T-helper 2 cell (primary cell): ENCODE measurements at regions not wholly inside any gene's neighbourhood (a gene's known extent, or its start where the extent isn't known, plus 50 kb on each side); places are given as distances from the start of the nearest gene placed in this dataset.

Source experiments
- DNase-seq, 5 experiments: peaks; one replicate each; pipeline versions ENCODE4 v3.0.0 to v3.0.0-alpha.2; 2012 to 2022

- no peak for DNase-seq
Observed at GRCh38 chr4:11182586-11183355, 245.9 kb downstream of the HS3ST1 start.

GRCh38 chr4:11182031-11182430, 246.7 kb downstream of the HS3ST1 start:
- no peak for DNase-seq

DNA sequence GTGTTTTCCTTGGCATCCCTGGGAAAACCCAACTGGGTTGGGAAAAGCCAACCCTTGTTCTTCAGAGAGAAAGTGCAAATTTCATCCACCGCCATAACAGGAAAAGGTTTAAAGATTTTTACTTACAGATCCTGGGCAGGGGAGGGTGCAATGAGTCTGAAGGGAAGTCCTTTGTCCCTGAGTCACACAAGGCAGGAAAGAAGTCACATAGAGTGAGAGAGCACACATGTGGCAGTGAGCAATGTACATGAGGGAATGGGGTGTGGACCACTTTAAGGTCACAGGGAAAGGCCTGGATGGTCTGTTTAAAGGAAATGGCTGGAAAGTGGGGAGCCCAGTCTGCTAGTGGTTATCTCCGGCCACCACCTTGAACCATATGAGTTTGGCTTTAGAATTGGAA, 248.9 kb downstream of the HS3ST1 start:
- no peak for DNase-seq

- DNase-seq: no peak
Observed at GRCh38 chr4:11178433-11178832, 250.3 kb downstream of the HS3ST1 start.

DNA sequence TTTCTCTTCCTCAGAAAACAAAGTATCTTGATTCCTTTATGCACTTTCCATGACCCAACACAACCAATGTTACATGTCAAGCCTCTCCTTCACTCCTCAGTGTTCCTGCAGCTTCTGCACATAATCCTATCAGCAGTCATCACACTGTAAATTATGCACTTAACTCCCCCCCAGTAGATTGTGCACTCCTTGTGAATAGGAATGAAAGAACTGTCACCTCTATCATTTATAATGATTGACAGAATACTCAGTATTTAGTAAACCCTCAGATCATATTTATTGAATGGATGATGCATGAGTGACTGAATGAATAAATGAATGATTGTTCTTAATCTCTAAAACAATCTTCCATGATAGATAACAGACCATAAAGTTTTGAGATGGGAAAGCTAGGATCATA, 253.3 kb downstream of the HS3ST1 start:
- no peak for DNase-seq

DNA sequence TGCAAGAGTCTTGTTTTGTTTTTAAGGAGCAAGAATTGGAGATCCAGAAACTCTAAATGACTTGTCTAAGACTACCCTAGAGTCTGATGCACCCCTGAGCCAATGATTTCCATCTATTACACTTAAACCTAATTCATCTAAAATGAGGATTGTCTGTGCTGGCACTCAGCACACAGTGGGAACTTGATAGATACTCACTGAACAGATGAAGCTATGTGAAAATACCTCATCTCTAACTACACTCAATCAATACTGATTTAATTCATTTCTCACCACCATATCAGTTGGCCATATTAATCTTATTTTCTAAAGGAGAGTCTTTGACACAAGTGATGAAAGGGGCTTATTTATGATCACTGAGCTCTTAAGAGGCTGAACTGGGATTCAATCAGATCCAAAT, 262.1 kb downstream of the HS3ST1 start:
- no peak for DNase-seq

DNA sequence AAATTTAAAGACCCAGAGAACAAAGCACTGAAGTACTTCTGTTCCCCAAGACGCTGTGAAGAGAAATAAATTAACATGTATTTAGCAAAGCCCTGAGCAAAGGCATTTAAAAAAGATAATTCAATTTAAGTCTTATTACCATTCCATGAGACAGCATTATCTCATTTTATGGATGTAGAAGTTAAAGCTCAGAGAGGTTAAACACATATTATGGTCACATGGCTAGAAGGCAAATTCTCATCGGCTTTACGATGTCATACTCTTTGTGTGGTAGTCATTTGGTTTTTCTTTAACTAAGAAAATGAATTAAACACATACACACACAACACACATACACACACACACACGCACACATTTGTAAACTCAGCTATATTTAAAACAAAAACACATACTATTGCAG, 262.7 kb downstream of the HS3ST1 start:
- DNase-seq: no peak

DNA sequence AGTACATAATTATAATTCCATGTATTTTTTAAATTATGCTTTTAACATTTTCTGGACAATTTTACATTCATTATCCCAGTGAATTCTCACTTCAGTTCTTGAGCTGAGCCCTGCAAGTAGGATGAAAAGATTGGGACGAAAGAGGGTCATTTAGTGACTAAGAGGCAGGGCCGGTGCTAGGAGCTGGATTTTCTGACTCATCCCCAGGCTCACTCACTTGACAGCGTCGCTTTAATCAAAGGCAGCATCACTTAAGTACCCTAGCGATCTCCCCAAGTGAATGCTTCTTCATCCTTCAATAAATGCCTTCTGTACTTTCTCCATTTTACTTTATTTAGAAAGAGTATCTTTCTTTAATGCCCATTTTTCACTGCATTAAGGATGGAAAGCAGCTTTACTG, 263.6 kb downstream of the HS3ST1 start:
- no peak for DNase-seq

- DNase-seq: no peak
Observed at GRCh38 chr4:11160288-11160687, 268.4 kb downstream of the HS3ST1 start.

DNA sequence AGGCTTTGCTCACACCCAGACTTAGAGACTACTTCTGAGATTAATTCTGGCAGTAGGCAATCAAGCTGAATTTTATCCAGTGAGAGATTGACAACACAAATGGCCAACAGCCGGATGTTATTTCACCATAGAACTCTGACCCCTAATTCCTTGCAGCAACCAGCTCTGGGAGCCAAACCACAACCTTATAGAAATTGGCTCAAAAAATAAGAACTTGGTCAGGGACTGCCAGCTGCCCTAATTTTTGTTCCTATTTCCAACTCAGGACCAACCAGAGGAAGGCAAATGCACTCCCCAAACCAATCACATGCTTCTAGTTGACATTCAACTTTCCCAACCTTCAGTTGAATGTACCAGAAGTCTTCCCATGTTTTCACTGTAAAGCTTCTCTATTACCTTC, 269.7 kb downstream of the HS3ST1 start:
- DNase-seq: no peak

DNA sequence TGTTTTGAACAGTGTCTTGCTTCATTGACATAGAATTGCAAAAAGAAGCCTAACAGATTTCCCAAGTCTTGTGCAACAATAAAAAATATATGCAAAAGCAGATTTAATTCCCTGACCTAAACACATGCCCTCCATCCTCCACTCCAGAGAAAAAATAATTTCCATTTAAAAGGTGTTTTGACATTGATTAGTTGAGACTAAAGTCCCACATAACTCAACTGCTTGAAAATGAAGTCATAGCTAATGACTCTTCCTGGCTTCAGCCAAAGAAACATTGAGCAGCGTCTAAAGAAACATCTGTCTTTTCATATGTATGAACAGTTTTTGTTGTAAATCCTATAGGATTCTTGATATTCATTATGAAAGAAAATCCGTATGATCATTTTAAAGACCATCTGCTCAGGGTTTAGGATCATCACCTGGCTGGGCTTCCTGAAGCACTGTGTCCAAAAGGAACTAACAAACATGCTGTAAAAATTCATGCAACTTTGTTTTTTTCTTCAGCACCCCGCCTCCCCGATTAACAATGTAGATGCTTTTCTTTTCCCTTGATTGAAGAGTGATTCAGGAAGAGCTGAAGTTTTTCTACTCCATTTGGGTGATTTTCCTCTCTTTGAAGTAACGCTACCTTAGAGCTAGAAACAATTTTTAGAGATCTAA, 273.4 kb downstream of the HS3ST1 start:
- DNase-seq: no peak

GRCh38 chr4:11153171-11153750, 275.4 kb downstream of the HS3ST1 start:
- no peak for DNase-seq

- DNase-seq: no peak
Observed at GRCh38 chr4:11152684-11153083, 276.0 kb downstream of the HS3ST1 start.

DNA sequence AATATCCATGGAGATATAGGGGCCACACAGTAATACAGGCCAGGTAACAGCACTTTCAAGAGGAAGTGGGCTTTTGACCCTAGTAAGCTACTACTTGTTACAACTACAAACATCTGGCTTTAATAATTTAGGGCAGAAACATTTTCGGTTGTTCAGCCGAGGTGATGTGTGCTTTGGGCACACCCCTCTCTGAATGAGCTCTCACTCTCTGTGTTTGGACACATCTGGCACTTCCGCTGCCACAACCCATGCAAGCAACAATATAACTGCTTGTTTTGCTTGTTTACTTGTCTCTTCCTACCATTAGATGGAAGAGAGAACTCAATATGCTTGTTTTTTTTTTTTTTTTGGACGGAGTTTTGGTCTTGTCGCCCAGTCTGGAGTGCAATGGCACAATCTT, 277.2 kb downstream of the HS3ST1 start:
- DNase-seq: no peak

- no peak for DNase-seq
Observed at GRCh38 chr4:11149612-11150259, 279.0 kb downstream of the HS3ST1 start.

DNA sequence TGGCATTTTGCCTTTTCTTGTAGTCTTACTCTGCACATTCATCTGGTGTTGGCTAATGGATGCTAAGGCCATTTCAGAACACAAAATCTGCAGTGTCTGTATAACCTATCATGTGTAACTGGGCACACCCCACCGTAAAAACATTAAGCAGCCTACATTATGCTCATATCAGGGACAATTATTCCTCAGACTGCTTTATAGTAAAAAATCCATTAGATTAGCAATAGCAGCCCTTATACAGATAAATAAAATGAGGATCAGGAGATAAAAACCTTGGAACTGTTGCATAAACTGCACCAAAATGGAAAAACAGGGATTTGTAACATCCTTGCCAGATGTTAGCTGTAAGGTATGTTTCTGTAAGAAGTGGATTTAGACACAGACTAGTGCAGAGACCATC, 288.8 kb downstream of the HS3ST1 start:
- no peak for DNase-seq

DNA sequence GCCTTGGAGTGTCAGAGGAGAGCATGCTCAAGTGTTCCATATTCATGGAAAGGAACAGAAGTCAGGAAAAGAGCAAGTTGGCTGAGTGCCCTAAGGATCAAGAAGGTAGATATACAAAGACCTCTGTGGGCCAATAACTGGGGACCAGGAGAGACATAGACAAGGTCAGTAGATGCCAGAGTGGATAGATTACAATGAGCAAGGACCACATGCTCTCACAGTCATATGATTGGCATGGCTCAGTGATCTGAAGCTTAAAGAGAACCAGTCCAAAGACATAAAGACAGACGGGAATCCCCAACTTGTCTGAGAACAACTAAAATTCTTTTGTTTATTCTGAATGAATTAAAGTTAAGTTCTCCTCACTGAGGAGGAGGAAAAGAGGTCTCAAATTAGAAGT, 289.7 kb downstream of the HS3ST1 start:
- no peak for DNase-seq

GRCh38 chr4:11134705-11135104, 294.0 kb downstream of the HS3ST1 start:
- DNase-seq: peak in 1 of 5 experiments; percentile 14

- no peak for DNase-seq
Observed at GRCh38 chr4:11133868-11134267, 294.8 kb downstream of the HS3ST1 start.

DNA sequence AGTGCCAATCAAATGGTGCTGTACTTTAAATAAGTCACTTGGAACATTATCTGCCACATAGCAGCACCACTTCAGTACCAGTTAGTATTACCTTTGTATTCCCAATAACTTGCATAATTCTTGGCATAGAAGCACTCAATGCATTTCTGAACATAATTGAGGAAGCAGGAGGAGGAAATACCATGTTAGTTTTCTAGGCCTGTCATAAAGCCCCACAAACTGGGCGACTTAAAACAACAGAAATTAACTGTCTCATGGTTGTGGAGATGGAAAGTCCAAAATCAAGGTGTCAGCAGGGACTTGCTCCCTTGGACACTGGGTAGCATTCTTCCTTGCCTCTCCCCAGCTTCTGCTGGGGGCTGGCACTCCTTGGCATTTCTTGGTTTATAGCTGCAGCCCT, 296.2 kb downstream of the HS3ST1 start:
- DNase-seq: no peak

GRCh38 chr4:11131491-11131890, 297.2 kb downstream of the HS3ST1 start:
- DNase-seq: no peak

DNA sequence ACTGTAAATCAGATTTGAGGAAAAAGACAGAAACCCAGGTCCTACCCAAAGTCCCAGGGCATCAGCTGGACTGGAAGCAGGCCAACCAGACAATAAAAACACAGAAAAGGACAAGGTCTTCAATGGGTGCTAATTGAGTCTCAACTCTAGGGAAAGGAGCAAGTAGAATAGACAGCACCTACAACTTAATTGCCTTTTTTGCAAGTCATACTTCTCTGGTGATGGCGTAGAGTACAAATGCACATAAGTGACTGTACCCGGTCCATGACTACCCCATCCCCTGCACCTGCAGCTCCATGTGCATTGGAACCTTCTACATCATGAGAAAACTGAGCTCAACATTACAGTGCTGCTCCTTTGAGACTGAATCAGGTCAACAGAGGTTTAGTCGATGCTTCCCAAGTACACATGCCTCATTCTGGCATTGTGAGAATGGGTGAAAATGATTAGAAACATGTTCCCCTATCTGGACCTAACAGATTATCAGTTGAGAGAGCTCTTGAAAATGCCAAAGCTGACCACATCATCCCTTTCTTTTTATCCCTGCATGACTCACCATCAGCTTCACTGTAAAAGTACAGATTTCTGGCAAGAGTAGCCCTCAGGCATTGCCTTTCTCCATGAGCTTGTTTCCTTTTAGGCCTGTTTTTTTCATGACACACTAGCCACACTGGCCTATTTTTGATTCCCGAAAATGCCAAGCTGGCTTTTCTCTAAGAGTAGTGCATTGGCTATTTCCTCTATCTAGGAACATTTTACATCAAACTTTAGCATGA, 298.3 kb downstream of the HS3ST1 start:
- DNase-seq: no peak

GRCh38 chr4:11120435-11120834, 308.3 kb downstream of the HS3ST1 start:
- no peak for DNase-seq
